ENCODE measurements at regions not wholly inside any gene's neighbourhood (a gene's known extent, or its start where the extent isn't known, plus 50 kb on each side); places are given as distances from the start of the nearest gene placed in this dataset.

DNA sequence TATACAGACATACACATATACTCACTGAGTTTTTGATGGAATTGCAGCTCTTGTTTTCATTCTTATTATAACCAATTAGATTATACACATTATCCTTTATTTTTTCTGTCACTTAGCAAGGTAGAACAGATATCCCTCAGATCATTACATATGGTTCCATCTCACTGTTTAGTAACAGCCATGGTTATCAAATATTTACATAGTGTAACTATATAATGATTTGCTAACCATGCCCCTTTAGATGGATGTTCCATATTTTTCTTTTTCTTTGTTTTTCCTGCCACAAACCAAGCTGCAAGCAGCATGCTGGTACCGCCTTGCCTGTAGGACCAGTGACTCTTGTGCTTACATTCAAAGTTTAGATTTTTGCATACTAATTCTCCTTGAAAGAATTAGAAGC, 163.4 kb upstream of the NFE2L3 start:
- TF ChIP-seq TAF1 (IDR thresholded peaks at IDR 0.05; ENCODE audit: borderline replicate concordance, low read depth, low read length): no peak
- TF ChIP-seq POLR2A (IDR thresholded peaks at IDR 0.05; ENCODE audit: low read depth, low read length): no peak
